ENCODE measurements at regions not wholly inside any gene's neighbourhood (a gene's known extent, or its start where the extent isn't known, plus 50 kb on each side); places are given as distances from the start of the nearest gene placed in this dataset.

- TF ChIP-seq ETV5 (CRISPR knock-in tag; IDR thresholded peaks at IDR 0.05; ENCODE audit: borderline replicate concordance) (no peak), NFE2 (CRISPR knock-in tag; IDR thresholded peaks at IDR 0.05) (no peak), ELF4 (CRISPR knock-in tag; IDR thresholded peaks at IDR 0.05; ENCODE audit: borderline replicate concordance) (no peak), ZNF333 (CRISPR knock-in tag; IDR thresholded peaks at IDR 0.05; ENCODE audit: borderline replicate concordance) (no peak), ZNF292 (CRISPR knock-in tag; IDR thresholded peaks at IDR 0.05; ENCODE audit: borderline replicate concordance, low read depth) (no peak), NKX3-1 (CRISPR knock-in tag; IDR thresholded peaks at IDR 0.05) (no peak), HNRNPK (IDR thresholded peaks at IDR 0.05; ENCODE audit: low read depth, low read length, poor library complexity, severe bottlenecking) (no peak), FOXA3 (CRISPR knock-in tag; IDR thresholded peaks at IDR 0.05) (0 out of 2 replicates have a peak, but pooled peaks have one; percentile 15), EP300 (IDR thresholded peaks at IDR 0.05; ENCODE audit: low read depth in 2 of 2, low read length in 2 of 2) (no peak), EP300 (CRISPR knock-in tag; IDR thresholded peaks at IDR 0.05; ENCODE audit: borderline replicate concordance) (no peak), JARID2 (CRISPR knock-in tag; IDR thresholded peaks at IDR 0.05; ENCODE audit: insufficient replicate concordance) (no peak), TCF7L2 (IDR thresholded peaks at IDR 0.05; ENCODE audit: low read depth, low read length) (no peak), ZNF879 (CRISPR knock-in tag; IDR thresholded peaks at IDR 0.05) (no peak), NFATC3 (CRISPR knock-in tag; IDR thresholded peaks at IDR 0.05) (no peak), ZBTB44 (CRISPR knock-in tag; IDR thresholded peaks at IDR 0.05) (no peak), MAZ (IDR thresholded peaks at IDR 0.05; ENCODE audit: borderline replicate concordance, low read depth, low read length) (no peak), MAZ (CRISPR knock-in tag; IDR thresholded peaks at IDR 0.05; ENCODE audit: low read depth) (no peak), KMT2A (CRISPR knock-in tag; IDR thresholded peaks at IDR 0.05) (no peak), FOXP1 (IDR thresholded peaks at IDR 0.05) (no peak), FOXP1 (CRISPR knock-in tag; IDR thresholded peaks at IDR 0.05) (no peak), SP5 (CRISPR knock-in tag; IDR thresholded peaks at IDR 0.05; ENCODE audit: borderline replicate concordance, low read depth) (no peak), HDAC6 (IDR thresholded peaks at IDR 0.05; ENCODE audit: low read depth, low read length) (no peak), RAD21 (CRISPR knock-in tag; IDR thresholded peaks at IDR 0.05) (peak; percentile 73), HOXA7 (CRISPR knock-in tag; IDR thresholded peaks at IDR 0.05) (no peak), ZC3H4 (CRISPR knock-in tag; IDR thresholded peaks at IDR 0.05; ENCODE audit: borderline replicate concordance) (no peak), ARID5B (CRISPR knock-in tag; IDR thresholded peaks at IDR 0.05) (peak; percentile 36; the same call in 1 of the 2 replicates), ZNF558 (CRISPR knock-in tag; IDR thresholded peaks at IDR 0.05; ENCODE audit: borderline replicate concordance) (no peak), ZNF644 (CRISPR knock-in tag; IDR thresholded peaks at IDR 0.05; ENCODE audit: low read depth) (0 out of 2 replicates have a peak, but pooled peaks have one; percentile 24), RFX3 (CRISPR knock-in tag; IDR thresholded peaks at IDR 0.05) (no peak), NFRKB (IDR thresholded peaks at IDR 0.05) (no peak)
Measured at GRCh38 chr11:15819679-15820286, 536.6 kb downstream of the SOX6 start (continued).
